ENCODE measurements at regions not wholly inside any gene's neighbourhood (a gene's known extent, or its start where the extent isn't known, plus 50 kb on each side); places are given as distances from the start of the nearest gene placed in this dataset.

- H3K4me3 ChIP-seq (ENCODE audit: low read length), result no peak overlapping the region
- DNase-seq (ENCODE audit: low read depth, low spot score), result no peak
Observed at GRCh38 chr2:5254791-5255332, 437.3 kb upstream of the SOX11 start.

GRCh38 chr2:5263291-5263690 is 428.9 kb upstream of the SOX11 start:
- no peak for DNase-seq (ENCODE audit: low read depth, low spot score)

GRCh38 chr2:5264361-5264760 is 427.8 kb upstream of the SOX11 start:
- no peak overlapping the region for H3K4me3 ChIP-seq (ENCODE audit: low read length)
- DNase-seq (ENCODE audit: low read depth, low spot score), result no peak

More at GRCh38 chr2:5263291-5263690, 428.9 kb upstream of the SOX11 start:
- no peak overlapping the region for H3K4me3 ChIP-seq (ENCODE audit: low read length)

GRCh38 chr2:5285061-5285460 is 407.1 kb upstream of the SOX11 start:
- no peak for DNase-seq (ENCODE audit: low read depth, low spot score)
- no peak overlapping the region for H3K4me3 ChIP-seq (ENCODE audit: low read length)

- DNase-seq (ENCODE audit: low read depth, low spot score), result no peak
- no peak overlapping the region for H3K4me3 ChIP-seq (ENCODE audit: low read length)
Observed at GRCh38 chr2:5285872-5286769, 406.1 kb upstream of the SOX11 start.

- H3K4me3 ChIP-seq (ENCODE audit: low read length), result no peak overlapping the region
- no peak for DNase-seq (ENCODE audit: low read depth, low spot score)
Observed at GRCh38 chr2:5287558-5288334, 404.4 kb upstream of the SOX11 start.

GRCh38 chr2:5290900-5291546 is 401.2 kb upstream of the SOX11 start:
- peak; percentile 11 for DNase-seq (ENCODE audit: low read depth, low spot score)
- H3K4me3 ChIP-seq (ENCODE audit: low read length), result no peak overlapping the region

GRCh38 chr2:5304640-5305039 is 387.5 kb upstream of the SOX11 start:
- no peak for DNase-seq (ENCODE audit: low read depth, low spot score)
- no peak overlapping the region for H3K4me3 ChIP-seq (ENCODE audit: low read length)

- no peak for DNase-seq (ENCODE audit: low read depth, low spot score)
- no peak overlapping the region for H3K4me3 ChIP-seq (ENCODE audit: low read length)
Observed at GRCh38 chr2:5315041-5315440, 377.1 kb upstream of the SOX11 start.

GRCh38 chr2:5315512-5315911 is 376.7 kb upstream of the SOX11 start:
- H3K4me3 ChIP-seq (ENCODE audit: low read length), result no peak overlapping the region
- no peak for DNase-seq (ENCODE audit: low read depth, low spot score)

GRCh38 chr2:5316001-5316490 is 376.1 kb upstream of the SOX11 start:
- H3K4me3 ChIP-seq (ENCODE audit: low read length), result no peak overlapping the region
- DNase-seq (ENCODE audit: low read depth, low spot score), result no peak

- no peak for DNase-seq (ENCODE audit: low read depth, low spot score)
- H3K4me3 ChIP-seq (ENCODE audit: low read length), result no peak overlapping the region
Observed at GRCh38 chr2:5319493-5319892, 372.7 kb upstream of the SOX11 start.

GRCh38 chr2:5322396-5322795 is 369.8 kb upstream of the SOX11 start:
- no peak overlapping the region for H3K4me3 ChIP-seq (ENCODE audit: low read length)
- no peak for DNase-seq (ENCODE audit: low read depth, low spot score)

GRCh38 chr2:5325523-5325922 is 366.7 kb upstream of the SOX11 start:
- no peak for DNase-seq (ENCODE audit: low read depth, low spot score)
- no peak overlapping the region for H3K4me3 ChIP-seq (ENCODE audit: low read length)

- no peak for DNase-seq (ENCODE audit: low read depth, low spot score)
- H3K4me3 ChIP-seq (ENCODE audit: low read length), result no peak overlapping the region
Observed at GRCh38 chr2:5328826-5329225, 363.4 kb upstream of the SOX11 start.

- DNase-seq (ENCODE audit: low read depth, low spot score), result no peak
- H3K4me3 ChIP-seq (ENCODE audit: low read length), result no peak overlapping the region
Observed at GRCh38 chr2:5329763-5330162, 362.4 kb upstream of the SOX11 start.

GRCh38 chr2:5330961-5331360 is 361.2 kb upstream of the SOX11 start:
- DNase-seq (ENCODE audit: low read depth, low spot score), result no peak
- no peak overlapping the region for H3K4me3 ChIP-seq (ENCODE audit: low read length)

GRCh38 chr2:5332925-5333324 is 359.3 kb upstream of the SOX11 start:
- DNase-seq (ENCODE audit: low read depth, low spot score), result no peak
- no peak overlapping the region for H3K4me3 ChIP-seq (ENCODE audit: low read length)

- DNase-seq (ENCODE audit: low read depth, low spot score), result no peak
- no peak overlapping the region for H3K4me3 ChIP-seq (ENCODE audit: low read length)
Observed at GRCh38 chr2:5339473-5339872, 352.7 kb upstream of the SOX11 start.

Measured in Jurkat, Clone E6-1 (cell line).